Thyroid gland (tissue), 4 donors: ENCODE measurements at regions not wholly inside any gene's neighbourhood (a gene's known extent, or its start where the extent isn't known, plus 50 kb on each side); places are given as distances from the start of the nearest gene placed in this dataset.

Source experiments
- CTCF ChIP-seq, 6 experiments: fragments of 200-600 bp in 3 of 6; fragments of 450-650 bp in 3 of 6; sonication (generic) in 3 of 6; IDR thresholded peaks; one replicate each; pipeline ENCODE4 v1.5.1; 2016 to 2019; ENCODE audit warnings: antibody characterized with exemption in 6 of 6, mild to moderate bottlenecking in 2 of 6, inconsistent platforms in 1 of 6, moderate library complexity in 1 of 6
- POLR2A ChIP-seq, 2 donors: fragments of 450-650 bp; IDR thresholded peaks; one replicate each; pipeline ENCODE4 v1.6.1; 2017; ENCODE audit warnings: antibody characterized with exemption in 2 of 2, mild to moderate bottlenecking in 2 of 2, moderate library complexity in 1 of 2

DNA sequence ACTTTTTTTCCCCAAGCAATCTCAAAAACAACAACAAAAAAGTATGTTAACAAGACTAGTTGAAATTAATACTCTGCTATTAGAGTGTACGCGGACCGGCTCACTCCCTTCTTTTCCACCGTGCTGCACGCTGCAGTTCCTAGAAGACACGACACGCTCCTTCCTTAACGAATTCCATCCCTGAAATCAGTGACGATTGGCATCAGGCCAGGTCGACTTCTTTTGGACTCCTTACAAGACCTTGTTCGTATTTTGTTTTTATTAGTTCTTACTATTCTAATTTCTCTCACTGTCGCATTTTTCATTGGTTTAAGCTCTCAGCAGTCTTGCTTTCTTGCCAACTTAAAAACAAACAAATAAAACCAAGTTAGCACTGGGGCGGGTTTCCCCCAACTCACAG lies 175.8 kb upstream of the PITX2 start:
- no peak for TF ChIP-seq POLR2A (IDR thresholded peaks at IDR 0.05)
- TF ChIP-seq CTCF (IDR thresholded peaks at IDR 0.05): no peak
